Lower leg skin (tissue), 3 donors: ENCODE measurements at regions not wholly inside any gene's neighbourhood (a gene's known extent, or its start where the extent isn't known, plus 50 kb on each side); places are given as distances from the start of the nearest gene placed in this dataset.

Experiments used
- POLR2A ChIP-seq, 2 donors: fragments of 450-650 bp; IDR thresholded peaks; one replicate each; pipeline ENCODE4 v1.6.1; 2016 to 2017; ENCODE audit warnings: antibody characterized with exemption in 2 of 2, mild to moderate bottlenecking in 1 of 2, moderate library complexity in 1 of 2
- TF ChIP-seq, protein P1 (sequence below), 3 donors: fragments of 450-650 bp; IDR thresholded peaks; one replicate each; pipeline ENCODE4 v1.5.1; 2016; ENCODE audit warnings: antibody characterized with exemption in 3 of 3, mild to moderate bottlenecking in 3 of 3, moderate library complexity in 2 of 3

DNA sequence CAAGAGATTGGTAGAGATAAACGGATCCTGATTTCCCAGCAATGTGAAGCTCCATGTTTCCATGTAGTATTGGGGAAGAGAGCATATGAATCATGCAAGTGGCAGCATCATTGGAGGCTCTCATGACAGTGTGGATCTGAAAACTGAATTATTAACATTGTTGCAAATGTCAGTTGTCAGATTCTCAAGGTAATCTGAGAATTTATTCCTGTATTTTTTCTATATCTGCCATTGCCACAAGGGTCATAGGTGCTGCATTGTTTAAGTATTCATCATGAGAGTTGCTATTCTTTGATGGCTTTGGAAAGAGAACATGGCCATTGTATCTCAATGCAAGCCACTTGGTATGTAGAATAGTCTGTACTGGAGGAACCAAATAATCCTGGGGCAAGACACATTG is 1217.0 kb upstream of the ZEB2 start:
- TF ChIP-seq, protein P1, sequence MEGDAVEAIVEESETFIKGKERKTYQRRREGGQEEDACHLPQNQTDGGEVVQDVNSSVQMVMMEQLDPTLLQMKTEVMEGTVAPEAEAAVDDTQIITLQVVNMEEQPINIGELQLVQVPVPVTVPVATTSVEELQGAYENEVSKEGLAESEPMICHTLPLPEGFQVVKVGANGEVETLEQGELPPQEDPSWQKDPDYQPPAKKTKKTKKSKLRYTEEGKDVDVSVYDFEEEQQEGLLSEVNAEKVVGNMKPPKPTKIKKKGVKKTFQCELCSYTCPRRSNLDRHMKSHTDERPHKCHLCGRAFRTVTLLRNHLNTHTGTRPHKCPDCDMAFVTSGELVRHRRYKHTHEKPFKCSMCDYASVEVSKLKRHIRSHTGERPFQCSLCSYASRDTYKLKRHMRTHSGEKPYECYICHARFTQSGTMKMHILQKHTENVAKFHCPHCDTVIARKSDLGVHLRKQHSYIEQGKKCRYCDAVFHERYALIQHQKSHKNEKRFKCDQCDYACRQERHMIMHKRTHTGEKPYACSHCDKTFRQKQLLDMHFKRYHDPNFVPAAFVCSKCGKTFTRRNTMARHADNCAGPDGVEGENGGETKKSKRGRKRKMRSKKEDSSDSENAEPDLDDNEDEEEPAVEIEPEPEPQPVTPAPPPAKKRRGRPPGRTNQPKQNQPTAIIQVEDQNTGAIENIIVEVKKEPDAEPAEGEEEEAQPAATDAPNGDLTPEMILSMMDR (IDR thresholded peaks at IDR 0.05): no peak
- TF ChIP-seq POLR2A (IDR thresholded peaks at IDR 0.05): no peak
